Hepatocyte (in vitro differentiated cells): ENCODE measurements at regions not wholly inside any gene's neighbourhood (a gene's known extent, or its start where the extent isn't known, plus 50 kb on each side); places are given as distances from the start of the nearest gene placed in this dataset.
"Not testable (repeated sequence)": the region's sequence is repeated elsewhere in the genome, so short reads cannot be mapped to it uniquely, and the experiment has no call there.

Experiments used
- DNase-seq: peaks from one replicate; pipeline ENCODE4 v3.0.0-alpha.2; 2016; ENCODE audit warnings: low spot score
- H2AFZ ChIP-seq: fragments of 200-600 bp; sonication (generic); 2 replicates; pipeline ENCODE4 v1.6.0; 2016; ENCODE audit warnings: antibody characterized with exemption, mild to moderate bottlenecking
- H3K27ac ChIP-seq: fragments of 200-600 bp; sonication (generic); 2 replicates; pipeline ENCODE4 v1.5.1; 2016; ENCODE audit warnings: mild to moderate bottlenecking
- H3K27me3 ChIP-seq: fragments of 200-600 bp; sonication (generic); 2 replicates; pipeline ENCODE4 v1.6.1; 2016
- H3K36me3 ChIP-seq: fragments of 200-600 bp; sonication (generic); replicated peaks from 2 replicates; pipeline ENCODE4 v1.5.1; 2016; ENCODE audit warnings: low read depth; ENCODE audit not compliant: insufficient read depth
- H3K4me1 ChIP-seq: fragments of 200-600 bp; sonication (generic); 2 replicates; pipeline ENCODE4 v1.5.1; 2016; ENCODE audit warnings: mild to moderate bottlenecking, moderate library complexity; ENCODE audit not compliant: insufficient read depth
- H3K4me2 ChIP-seq: fragments of 200-600 bp; sonication (generic); 2 replicates; pipeline ENCODE4 v1.6.0; 2016
- H3K4me3 ChIP-seq: fragments of 200-600 bp; sonication (generic); 2 replicates; pipeline ENCODE4 v1.5.1; 2016; ENCODE audit warnings: mild to moderate bottlenecking
- H3K79me2 ChIP-seq: fragments of 200-600 bp; sonication (generic); 2 replicates; pipeline ENCODE4 v1.6.0; 2017; ENCODE audit warnings: mild to moderate bottlenecking
- H3K9me2 ChIP-seq: fragments of 200-600 bp; sonication (generic); replicated peaks from 2 replicates; pipeline ENCODE4 v1.6.0; 2017; ENCODE audit warnings: mild to moderate bottlenecking; ENCODE audit not compliant: insufficient read depth
- H3K9me3 ChIP-seq: fragments of 200-600 bp; sonication (generic); 2 replicates; pipeline ENCODE4 v1.5.1; 2016; ENCODE audit warnings: low read depth, mild to moderate bottlenecking
- H4K20me1 ChIP-seq: fragments of 200-600 bp; sonication (generic); 2 replicates; pipeline ENCODE4 v1.6.0; 2016; ENCODE audit warnings: mild to moderate bottlenecking; ENCODE audit not compliant: insufficient read depth, poor library complexity, severe bottlenecking
- EZH2 ChIP-seq: fragments of 200-600 bp; sonication (generic); IDR thresholded peaks from 2 replicates; pipeline ENCODE4 v1.6.1; 2016; ENCODE audit warnings: antibody characterized with exemption, mild to moderate bottlenecking, borderline replicate concordance
- EZH2phosphoT487 ChIP-seq: fragments of 200-600 bp; sonication (generic); IDR thresholded peaks from one replicate; pipeline ENCODE4 v1.6.1; 2018; ENCODE audit warnings: antibody characterized with exemption, mild to moderate bottlenecking, low read depth, moderate library complexity; ENCODE audit not compliant: unreplicated experiment, severe bottlenecking
- WGBS: methylation state at CpG from one replicate; pipeline ENCODE4 v1.1.6; 2016; ENCODE audit warnings: low lambda C conversion rate; ENCODE audit errors: missing lambda C conversion rate; 5-methylcytosine and 5-hydroxymethylcytosine counted together
- TF ChIP-seq, protein P1 (sequence below): fragments of 200-600 bp; sonication (generic); IDR thresholded peaks from 2 replicates; pipeline ENCODE4 v1.5.1; 2016; ENCODE audit warnings: antibody characterized with exemption, mild to moderate bottlenecking; ENCODE audit not compliant: poor library complexity

DNA sequence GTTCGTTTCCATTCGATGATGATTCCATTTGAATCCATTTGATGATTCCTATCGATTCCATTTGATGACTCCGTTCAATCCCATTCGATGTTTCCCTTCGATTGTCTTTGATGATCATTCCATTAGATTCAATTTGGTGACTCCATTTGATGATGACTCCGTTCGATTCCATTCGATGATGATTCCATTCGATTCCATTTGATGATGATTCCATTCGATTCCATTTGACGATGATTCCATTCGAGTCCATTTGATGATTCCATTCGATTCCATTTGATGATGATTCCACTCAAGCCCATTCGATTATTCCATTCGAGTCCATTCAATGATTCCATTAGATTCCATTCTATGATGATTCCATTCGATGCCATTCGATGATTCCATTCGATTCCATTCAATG lies 2730.6 kb downstream of the RPIA start:
- not testable (repeated sequence) for H3K4me1 ChIP-seq, H3K4me3 ChIP-seq, H3K36me3 ChIP-seq, DNase-seq, H3K27ac ChIP-seq, H3K4me2 ChIP-seq, H4K20me1 ChIP-seq, H3K9me2 ChIP-seq, H2AFZ ChIP-seq, H3K79me2 ChIP-seq, H3K27me3 ChIP-seq
- H3K9me3 ChIP-seq, result peaks cover 16% of the 10 kb centered on the region
- WGBS, result 87% methylated on average over 19 of the region's 19 CpGs

DNA sequence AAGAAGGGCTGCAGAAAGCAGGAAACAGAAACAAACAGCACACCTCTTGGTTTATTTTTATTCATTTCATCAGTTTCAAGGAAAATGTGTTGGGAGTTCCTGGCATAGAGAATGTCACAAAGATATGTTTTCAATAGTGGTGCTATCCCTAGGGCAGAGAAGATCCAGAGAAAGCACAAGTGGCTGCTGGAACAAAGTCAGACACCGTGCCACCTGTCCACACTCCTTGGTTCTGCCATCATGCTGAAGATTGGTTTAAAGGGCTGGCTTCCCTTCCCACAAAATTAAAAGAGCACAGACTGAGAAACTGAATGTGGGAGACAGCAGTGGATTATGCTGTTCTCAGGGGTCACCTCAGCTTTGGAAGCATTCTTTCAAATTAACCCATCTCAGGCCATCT lies 2735.7 kb downstream of the RPIA start:
- not testable (repeated sequence) for H4K20me1 ChIP-seq, H3K27me3 ChIP-seq, H2AFZ ChIP-seq, H3K4me2 ChIP-seq, H3K27ac ChIP-seq, H3K36me3 ChIP-seq, DNase-seq, H3K9me3 ChIP-seq, H3K4me1 ChIP-seq, H3K4me3 ChIP-seq, H3K9me2 ChIP-seq, H3K79me2 ChIP-seq
- WGBS, result 32% methylated on average over 1 of the region's 1 CpG

DNA sequence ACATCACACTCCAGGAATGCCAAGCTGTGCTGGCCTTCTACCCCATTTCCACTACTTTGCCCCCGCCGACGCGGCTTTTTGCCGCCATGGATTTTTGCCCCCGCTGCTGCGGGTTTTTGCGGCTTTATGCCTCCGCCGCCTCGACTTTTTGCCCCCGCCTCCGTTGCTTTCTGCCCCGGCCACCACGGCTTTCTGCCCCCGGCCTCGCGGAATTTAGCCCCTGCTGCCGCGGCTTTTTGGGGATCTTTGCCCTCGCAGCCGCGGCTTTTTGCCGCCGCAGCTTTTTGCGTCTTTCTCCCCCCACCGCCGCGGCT lies 2750.4 kb downstream of the RPIA start:
- not testable (repeated sequence) for H3K4me1 ChIP-seq, H4K20me1 ChIP-seq, H3K27me3 ChIP-seq, H3K79me2 ChIP-seq, H3K27ac ChIP-seq, H3K9me3 ChIP-seq, H3K4me3 ChIP-seq, DNase-seq, H3K36me3 ChIP-seq, H3K4me2 ChIP-seq, H3K9me2 ChIP-seq, H2AFZ ChIP-seq
- WGBS, result 97% methylated on average over 29 of the region's 29 CpGs

DNA sequence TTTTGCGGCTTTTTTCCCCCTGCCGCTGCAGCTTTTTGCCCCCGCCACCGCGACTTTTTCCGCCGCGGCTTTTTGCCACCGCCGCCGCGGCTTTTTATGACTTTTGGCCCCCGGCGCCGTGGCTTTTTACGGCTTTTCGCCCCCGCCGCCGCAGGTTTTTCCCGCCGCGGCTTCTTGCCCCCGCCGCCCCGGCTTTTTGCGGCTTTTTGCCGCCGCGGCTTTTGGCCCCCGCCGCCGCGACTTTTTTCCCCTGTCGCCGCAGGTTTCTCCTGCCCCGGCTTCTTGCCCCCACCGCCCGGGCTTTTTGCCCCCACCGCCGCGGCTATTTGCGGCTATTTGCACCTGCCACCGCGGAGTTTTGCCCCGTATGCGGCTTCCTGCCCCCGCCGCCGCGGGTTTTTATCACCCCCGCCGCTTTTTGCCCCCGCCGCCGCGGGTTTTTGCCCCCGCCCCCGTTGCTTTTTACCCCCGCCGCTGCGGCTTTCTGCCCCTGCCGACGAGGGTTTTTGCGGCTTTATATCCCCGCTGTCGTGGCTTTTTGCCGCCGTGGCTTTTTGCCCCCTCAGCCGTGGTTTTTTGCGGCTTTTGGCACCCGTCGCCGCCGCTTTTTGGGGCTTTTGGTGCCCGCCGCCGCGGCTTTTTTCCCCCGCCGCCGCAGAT lies 2750.9 kb downstream of the RPIA start:
- no peak overlapping the region for H3K4me3 ChIP-seq
- H3K36me3 ChIP-seq, result no peaks in the 10 kb centered on the region
- 94% methylated on average over 61 of the region's 82 CpGs for WGBS
- H3K4me2 ChIP-seq, result no peak overlapping the region
- no peaks in the 10 kb centered on the region for H3K9me3 ChIP-seq
- no peaks in the 10 kb centered on the region for H3K9me2 ChIP-seq
- DNase-seq, result peak; percentile 32
- H3K79me2 ChIP-seq, result no peaks in the 10 kb centered on the region
- H3K27ac ChIP-seq, result no peak overlapping the region
- H4K20me1 ChIP-seq, result no peaks in the 10 kb centered on the region
- TF ChIP-seq EZH2 (no peak), EZH2phosphoT487 (no peak)
- TF ChIP-seq, protein P1, sequence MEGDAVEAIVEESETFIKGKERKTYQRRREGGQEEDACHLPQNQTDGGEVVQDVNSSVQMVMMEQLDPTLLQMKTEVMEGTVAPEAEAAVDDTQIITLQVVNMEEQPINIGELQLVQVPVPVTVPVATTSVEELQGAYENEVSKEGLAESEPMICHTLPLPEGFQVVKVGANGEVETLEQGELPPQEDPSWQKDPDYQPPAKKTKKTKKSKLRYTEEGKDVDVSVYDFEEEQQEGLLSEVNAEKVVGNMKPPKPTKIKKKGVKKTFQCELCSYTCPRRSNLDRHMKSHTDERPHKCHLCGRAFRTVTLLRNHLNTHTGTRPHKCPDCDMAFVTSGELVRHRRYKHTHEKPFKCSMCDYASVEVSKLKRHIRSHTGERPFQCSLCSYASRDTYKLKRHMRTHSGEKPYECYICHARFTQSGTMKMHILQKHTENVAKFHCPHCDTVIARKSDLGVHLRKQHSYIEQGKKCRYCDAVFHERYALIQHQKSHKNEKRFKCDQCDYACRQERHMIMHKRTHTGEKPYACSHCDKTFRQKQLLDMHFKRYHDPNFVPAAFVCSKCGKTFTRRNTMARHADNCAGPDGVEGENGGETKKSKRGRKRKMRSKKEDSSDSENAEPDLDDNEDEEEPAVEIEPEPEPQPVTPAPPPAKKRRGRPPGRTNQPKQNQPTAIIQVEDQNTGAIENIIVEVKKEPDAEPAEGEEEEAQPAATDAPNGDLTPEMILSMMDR, result no peak
- H3K4me1 ChIP-seq, result no peaks in the 10 kb centered on the region
- H2AFZ ChIP-seq, result no peak overlapping the region
- no peaks in the 10 kb centered on the region for H3K27me3 ChIP-seq

DNA sequence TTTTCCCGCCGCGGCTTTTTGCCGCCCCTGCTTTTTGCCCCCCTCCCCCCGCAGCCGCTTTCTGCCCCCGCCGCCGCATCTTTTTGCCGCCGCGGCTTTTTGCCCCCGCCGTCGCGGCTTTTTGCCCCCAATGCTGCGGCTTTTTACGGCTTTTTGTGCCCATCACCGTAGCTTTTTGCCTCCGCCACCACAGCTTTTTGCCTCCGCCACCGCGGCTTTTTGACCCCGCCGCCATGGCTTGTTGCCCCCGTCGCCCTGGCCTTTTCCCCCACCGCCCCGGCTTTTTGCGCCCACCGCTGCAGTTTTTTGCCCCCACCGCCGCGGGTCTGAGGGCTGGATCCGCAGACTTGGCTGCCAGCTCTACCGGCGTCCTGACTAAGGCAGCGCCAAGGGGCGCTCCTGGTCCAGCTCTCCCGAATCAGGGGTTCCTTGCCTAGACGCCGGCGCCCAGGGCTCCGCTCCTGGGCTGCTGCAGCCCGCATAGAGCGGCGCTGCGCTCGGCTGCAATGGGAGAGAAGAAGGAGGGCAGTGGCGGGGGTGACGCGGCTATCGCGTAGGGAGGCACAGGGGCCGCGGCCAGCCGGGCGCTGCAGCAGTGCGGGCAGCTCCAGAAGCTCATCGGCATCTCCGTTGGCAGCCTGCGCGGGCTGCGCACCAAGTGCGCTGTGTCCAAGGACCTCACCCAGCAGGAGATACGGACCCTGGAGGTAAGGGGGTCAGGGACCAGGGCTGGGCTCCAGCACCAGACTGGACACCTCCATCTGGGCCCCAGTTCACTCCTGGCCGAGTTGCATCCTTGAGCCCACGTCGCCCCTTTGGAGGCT lies 2751.6 kb downstream of the RPIA start:
- DNase-seq, H3K27ac ChIP-seq, H3K4me1 ChIP-seq, H3K9me2 ChIP-seq, H3K4me3 ChIP-seq, H2AFZ ChIP-seq, H3K27me3 ChIP-seq, H3K4me2 ChIP-seq, H3K79me2 ChIP-seq, H3K9me3 ChIP-seq, H3K36me3 ChIP-seq, H4K20me1 ChIP-seq: not testable (repeated sequence)
- WGBS, result 96% methylated on average over 48 of the region's 69 CpGs

DNA sequence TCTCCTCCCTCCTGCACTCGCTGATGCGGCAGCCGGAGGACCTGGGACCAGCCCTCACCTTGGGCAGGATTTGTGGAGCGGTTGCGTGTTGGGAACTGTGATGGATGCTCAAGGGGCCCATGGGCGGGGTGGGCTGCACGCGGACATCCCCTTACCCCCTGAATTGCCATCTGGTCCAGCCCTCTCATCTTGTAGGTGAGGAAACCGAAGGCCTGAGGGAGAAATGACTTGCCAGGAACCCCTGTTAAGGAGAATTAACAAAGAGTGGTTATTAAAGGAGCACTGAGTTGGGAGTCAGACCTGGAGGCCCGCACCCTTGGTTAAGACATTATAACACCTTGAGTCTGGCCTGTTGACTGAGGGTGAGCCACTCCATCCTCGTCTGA lies 2752.2 kb downstream of the RPIA start:
- H3K36me3 ChIP-seq, H3K27me3 ChIP-seq, H3K9me3 ChIP-seq, H3K79me2 ChIP-seq, H3K27ac ChIP-seq, H3K4me1 ChIP-seq, H3K4me2 ChIP-seq, DNase-seq, H3K9me2 ChIP-seq, H3K4me3 ChIP-seq, H4K20me1 ChIP-seq, H2AFZ ChIP-seq: not testable (repeated sequence)
- 81% methylated on average over 9 of the region's 11 CpGs for WGBS

DNA sequence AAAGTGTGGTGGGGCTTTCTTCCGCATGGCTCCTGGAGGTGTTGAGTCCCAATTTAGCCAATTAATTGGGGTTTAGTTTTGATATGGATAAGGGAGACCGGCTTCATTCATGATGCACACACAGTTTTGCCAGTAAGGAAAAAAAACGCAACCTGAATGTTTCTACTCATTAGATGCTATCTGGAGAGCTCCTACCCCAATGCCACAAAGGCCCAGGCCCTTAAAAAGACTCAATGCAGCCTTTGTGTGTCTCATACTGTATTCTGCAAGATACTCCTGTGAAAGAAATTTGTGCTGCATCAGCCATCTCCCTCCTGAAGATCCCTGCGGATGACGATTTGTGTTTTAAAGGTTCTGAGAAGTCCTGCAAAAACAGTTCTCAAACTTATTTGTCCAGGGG lies 2754.2 kb downstream of the RPIA start:
- not testable (repeated sequence) for H3K36me3 ChIP-seq, H3K9me2 ChIP-seq, DNase-seq, H2AFZ ChIP-seq, H3K79me2 ChIP-seq, H4K20me1 ChIP-seq, H3K4me1 ChIP-seq, H3K27ac ChIP-seq, H3K27me3 ChIP-seq, H3K9me3 ChIP-seq, H3K4me2 ChIP-seq, H3K4me3 ChIP-seq
- WGBS, result 72% methylated on average over 4 of the region's 5 CpGs

DNA sequence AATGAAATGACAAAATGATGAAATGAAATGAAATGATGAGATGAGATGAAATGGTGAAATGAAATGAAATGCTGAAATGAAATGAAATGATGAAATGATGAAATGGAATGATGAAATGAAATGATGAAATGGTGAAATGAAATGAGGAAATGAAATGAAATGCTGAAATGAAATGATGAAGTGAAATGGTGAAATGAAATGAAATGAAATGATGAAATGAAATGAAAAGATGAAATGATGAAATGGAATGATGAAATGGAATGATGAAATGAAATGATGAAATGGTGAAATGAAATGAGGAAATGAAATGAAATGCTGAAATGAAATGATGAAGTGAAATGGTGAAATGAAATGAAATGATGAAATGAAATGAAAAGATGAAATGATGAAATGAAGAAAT lies 2755.0 kb downstream of the RPIA start:
- not testable (repeated sequence) for H3K36me3 ChIP-seq, H3K4me3 ChIP-seq, H2AFZ ChIP-seq, H3K79me2 ChIP-seq, H3K4me2 ChIP-seq, H3K9me2 ChIP-seq, H4K20me1 ChIP-seq, H3K4me1 ChIP-seq, H3K9me3 ChIP-seq, H3K27me3 ChIP-seq, DNase-seq, H3K27ac ChIP-seq
